ENCODE measurements at regions not wholly inside any gene's neighbourhood (a gene's known extent, or its start where the extent isn't known, plus 50 kb on each side); places are given as distances from the start of the nearest gene placed in this dataset.
"Not testable (repeated sequence)": the region's sequence is repeated elsewhere in the genome, so short reads cannot be mapped to it uniquely, and the experiment has no call there.

DNA sequence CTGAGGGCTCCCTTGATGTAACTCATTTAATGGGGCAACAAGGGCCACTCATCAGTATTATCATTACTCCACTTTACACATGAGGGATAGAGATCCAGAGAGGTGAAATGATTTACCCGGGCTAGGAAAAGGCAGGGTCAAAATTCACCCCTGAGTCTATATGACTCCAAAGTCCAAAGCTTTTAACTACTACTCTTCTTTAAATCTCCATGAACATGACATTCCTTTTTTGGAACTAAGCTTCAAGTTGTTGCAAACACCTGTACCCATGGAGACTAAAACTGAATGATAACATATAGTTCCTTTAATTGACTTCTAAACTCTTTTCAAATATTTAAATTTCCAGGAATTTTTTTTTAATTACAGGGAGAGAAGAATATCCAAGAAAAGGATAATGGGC is 292.9 kb upstream of the GADL1 start:
- intact Hi-C loops (cut with micrococcal nuclease): no loop called here
- H3K9me3 Mint-ChIP-seq: no peaks in the 10 kb centered on the region
- H3K27me3 Mint-ChIP-seq: no peaks in the 10 kb centered on the region
- no peaks in the 10 kb centered on the region for H3K4me1 Mint-ChIP-seq (ENCODE audit: low read depth)
- H3K27ac Mint-ChIP-seq: no peak overlapping the region
- H3K36me3 Mint-ChIP-seq (ENCODE audit: low read depth): no peaks in the 10 kb centered on the region
- H3K4me3 Mint-ChIP-seq: no peak overlapping the region

DNA sequence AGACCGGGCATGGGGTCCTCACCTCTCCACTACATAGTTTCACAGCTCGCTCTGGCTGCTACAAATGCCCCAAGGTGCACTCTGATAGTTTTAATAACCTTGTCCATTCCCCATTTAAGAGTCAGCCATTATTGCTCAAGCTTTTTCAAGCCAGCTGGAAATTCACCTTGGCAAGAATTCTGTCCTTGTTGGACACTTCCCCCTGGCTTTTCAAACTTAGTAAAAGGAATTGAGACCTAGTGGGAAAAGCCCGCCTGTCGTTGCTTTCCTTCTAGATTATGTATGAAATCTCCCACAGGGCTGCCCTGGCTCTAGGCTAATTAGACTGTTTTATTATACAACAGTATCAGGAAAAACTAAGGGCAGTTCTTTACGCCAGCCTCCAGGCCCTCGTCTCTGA is 293.7 kb upstream of the GADL1 start:
- intact Hi-C loops (cut with micrococcal nuclease): no loop called here
- H3K27me3 Mint-ChIP-seq: no peaks in the 10 kb centered on the region
- H3K36me3 Mint-ChIP-seq (ENCODE audit: low read depth): no peaks in the 10 kb centered on the region
- no peak overlapping the region for H3K27ac Mint-ChIP-seq
- H3K4me3 Mint-ChIP-seq: no peak overlapping the region
- no peaks in the 10 kb centered on the region for H3K4me1 Mint-ChIP-seq (ENCODE audit: low read depth)
- no peaks in the 10 kb centered on the region for H3K9me3 Mint-ChIP-seq

DNA sequence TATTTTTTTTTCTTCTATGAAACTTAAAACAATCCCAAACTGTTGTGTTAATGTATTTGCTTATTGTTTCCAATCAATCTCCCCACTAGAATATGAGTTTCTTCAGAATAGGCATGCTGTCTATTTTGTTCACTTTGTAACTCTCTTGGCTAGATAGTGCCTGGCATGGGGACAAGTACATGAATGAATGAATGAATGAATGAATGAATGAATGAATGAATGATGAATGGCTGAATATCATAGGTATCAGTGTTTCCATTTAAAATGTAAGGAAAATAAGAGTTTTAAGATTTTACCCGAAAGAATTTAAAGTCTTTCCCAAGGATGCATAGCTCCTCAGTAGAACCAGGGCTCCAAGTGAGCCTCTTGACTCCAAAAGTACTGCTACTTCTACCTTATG is 294.9 kb upstream of the GADL1 start:
- H3K9me3 Mint-ChIP-seq: no peaks in the 10 kb centered on the region
- intact Hi-C loops (cut with micrococcal nuclease): no loop called here
- H3K27ac Mint-ChIP-seq: no peak overlapping the region
- H3K36me3 Mint-ChIP-seq (ENCODE audit: low read depth): no peaks in the 10 kb centered on the region
- H3K4me3 Mint-ChIP-seq: no peak overlapping the region
- no peaks in the 10 kb centered on the region for H3K27me3 Mint-ChIP-seq
- H3K4me1 Mint-ChIP-seq (ENCODE audit: low read depth): no peaks in the 10 kb centered on the region

DNA sequence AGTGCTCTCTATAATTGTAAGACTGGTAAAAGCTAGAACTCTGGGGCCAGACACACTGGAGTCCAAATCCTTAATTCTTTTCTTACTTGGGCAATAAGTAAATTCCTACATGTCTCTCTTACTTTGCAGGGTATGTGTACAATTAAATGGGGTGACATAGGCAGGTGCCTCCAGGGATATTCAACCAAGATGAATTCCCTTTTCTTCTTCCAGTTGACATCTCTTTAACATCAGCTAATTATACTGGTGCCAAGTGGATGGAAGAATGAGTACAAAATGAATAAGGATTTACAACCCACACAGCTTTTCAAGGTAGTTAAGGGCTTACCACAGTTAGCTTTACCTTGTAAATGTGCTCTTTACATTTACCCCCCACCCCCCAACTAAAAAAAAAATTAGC is 295.5 kb upstream of the GADL1 start:
- Mint-ChIP-seq H3K27me3 (no peaks in the 10 kb centered on the region), H3K4me3 (no peak overlapping the region), H3K4me1 (ENCODE audit: low read depth) (no peaks in the 10 kb centered on the region), H3K36me3 (ENCODE audit: low read depth) (no peaks in the 10 kb centered on the region), H3K27ac (no peak overlapping the region), H3K9me3 (no peaks in the 10 kb centered on the region)
- intact Hi-C loops (cut with micrococcal nuclease): no loop called here

DNA sequence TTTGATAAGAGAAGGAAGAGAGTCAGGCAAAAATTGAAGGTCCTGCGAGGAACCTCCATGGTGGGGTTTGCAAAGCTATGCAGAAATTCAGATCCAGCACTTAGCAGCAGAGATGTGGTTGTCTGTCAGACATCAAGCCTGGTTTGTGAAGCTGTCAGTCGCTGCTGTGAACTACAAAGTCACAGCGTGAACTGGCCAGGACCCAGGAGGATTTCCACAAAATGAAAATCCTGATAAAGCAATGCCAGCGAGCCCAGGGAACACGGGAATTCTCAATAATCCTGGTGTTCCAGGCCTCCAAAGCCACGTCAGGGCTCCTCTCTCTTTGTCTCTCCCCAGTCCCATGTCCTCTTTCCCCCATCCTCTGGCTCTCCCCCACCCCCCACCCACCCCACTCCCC is 296.9 kb upstream of the GADL1 start:
- no peaks in the 10 kb centered on the region for H3K4me1 Mint-ChIP-seq (ENCODE audit: low read depth)
- no peaks in the 10 kb centered on the region for H3K36me3 Mint-ChIP-seq (ENCODE audit: low read depth)
- no peak overlapping the region for H3K4me3 Mint-ChIP-seq
- no peaks in the 10 kb centered on the region for H3K27me3 Mint-ChIP-seq
- H3K27ac Mint-ChIP-seq: no peak overlapping the region
- intact Hi-C loops (cut with micrococcal nuclease): no loop called here
- no peaks in the 10 kb centered on the region for H3K9me3 Mint-ChIP-seq

DNA sequence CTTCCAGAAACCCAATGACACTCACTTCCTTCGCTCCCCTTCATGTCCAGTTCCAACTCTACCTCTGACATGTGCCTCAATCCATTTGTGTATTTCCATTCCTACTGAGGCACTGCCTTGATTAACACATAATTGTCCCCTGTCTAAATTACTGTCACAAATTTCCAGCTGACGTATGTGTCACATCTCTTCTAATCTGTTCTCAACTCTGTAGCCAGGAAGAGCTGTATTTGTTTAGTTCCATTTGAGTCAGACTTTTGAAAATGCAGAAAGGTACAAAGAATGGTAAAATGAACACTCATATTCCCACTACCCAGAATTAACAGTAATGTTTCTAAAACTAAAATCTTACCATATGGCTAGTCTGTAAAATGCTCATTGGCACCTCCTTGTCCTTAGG is 299.0 kb upstream of the GADL1 start:
- Mint-ChIP-seq H3K4me3 (no peak overlapping the region), H3K4me1 (ENCODE audit: low read depth) (no peaks in the 10 kb centered on the region), H3K27ac (no peak overlapping the region), H3K36me3 (ENCODE audit: low read depth) (no peaks in the 10 kb centered on the region), H3K9me3 (no peaks in the 10 kb centered on the region), H3K27me3 (no peaks in the 10 kb centered on the region)
- intact Hi-C loops (cut with micrococcal nuclease): no loop called here

DNA sequence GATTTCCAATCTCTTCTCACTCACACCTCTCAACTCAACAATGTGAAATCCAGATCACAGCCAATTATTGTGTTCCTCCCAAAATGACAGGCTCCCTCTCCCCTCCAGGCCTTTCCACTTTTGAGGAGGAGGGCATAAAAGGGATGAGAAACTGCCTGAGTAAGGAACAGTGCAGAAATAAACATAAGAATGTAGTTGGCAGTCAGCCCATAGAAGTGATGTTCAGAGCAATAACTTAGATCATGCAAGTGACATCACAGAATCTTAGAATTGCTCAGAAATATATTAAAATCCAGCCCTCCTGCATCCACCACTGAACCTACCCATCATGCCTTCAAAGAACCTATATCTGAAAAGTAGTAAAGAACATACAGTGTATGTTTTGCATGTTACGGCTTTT is 299.4 kb upstream of the GADL1 start:
- Mint-ChIP-seq H3K4me1 (ENCODE audit: low read depth) (no peaks in the 10 kb centered on the region), H3K36me3 (ENCODE audit: low read depth) (no peaks in the 10 kb centered on the region), H3K27ac (no peak overlapping the region)

DNA sequence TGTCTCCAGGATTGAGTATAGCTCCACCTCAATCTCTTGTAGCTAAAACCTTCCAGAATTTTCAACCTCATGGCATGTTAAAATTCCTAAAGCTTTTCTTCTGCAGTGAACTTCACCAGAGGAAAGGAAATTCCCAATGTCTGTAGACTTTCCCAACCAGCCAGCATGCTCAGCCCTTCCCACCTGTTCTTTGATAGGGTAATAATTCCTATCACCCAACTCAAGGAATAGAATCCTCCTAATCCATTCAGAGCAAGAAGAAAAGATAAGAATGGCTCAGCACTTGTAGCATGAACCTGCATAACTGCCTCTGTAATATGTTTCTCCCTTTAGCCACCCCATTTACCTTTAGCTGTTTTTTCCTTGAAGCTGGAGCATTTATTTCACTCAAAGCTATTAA is 301.8 kb upstream of the GADL1 start:
- H3K4me1 Mint-ChIP-seq (ENCODE audit: low read depth): no peaks in the 10 kb centered on the region
- no peak overlapping the region for H3K27ac Mint-ChIP-seq
- H3K27me3 Mint-ChIP-seq: no peaks in the 10 kb centered on the region
- no peak overlapping the region for H3K4me3 Mint-ChIP-seq
- no peaks in the 10 kb centered on the region for H3K9me3 Mint-ChIP-seq
- intact Hi-C loops (cut with micrococcal nuclease): no loop called here
- no peaks in the 10 kb centered on the region for H3K36me3 Mint-ChIP-seq (ENCODE audit: low read depth)

More for the DNA sequence above, 299.4 kb upstream of the GADL1 start:
- H3K4me3 Mint-ChIP-seq: no peak overlapping the region
- H3K27me3 Mint-ChIP-seq: no peaks in the 10 kb centered on the region
- intact Hi-C loops (cut with micrococcal nuclease): no loop called here
- no peaks in the 10 kb centered on the region for H3K9me3 Mint-ChIP-seq

DNA sequence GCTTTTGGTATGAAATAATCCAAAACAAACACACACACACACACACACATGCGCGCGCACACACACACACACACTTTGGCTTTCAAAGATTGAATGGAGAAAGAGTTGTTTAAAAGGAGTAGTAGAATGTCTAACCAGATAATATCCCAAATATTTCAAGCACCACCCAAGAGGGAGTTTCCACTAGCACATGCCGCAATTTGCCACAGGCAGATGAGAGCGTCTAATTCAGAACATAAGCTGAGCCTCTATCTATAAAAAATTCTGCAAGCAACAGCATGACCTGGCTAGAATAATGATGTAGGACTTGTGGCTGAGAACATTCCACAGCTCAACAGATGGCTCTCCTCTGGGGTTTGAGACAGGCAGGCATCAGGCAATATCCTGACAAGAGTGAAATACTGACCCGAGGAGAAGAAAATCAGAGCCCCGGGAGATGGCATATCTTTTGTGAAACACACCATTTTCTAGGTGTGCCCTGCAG is 302.5 kb upstream of the GADL1 start:
- intact Hi-C loops (cut with micrococcal nuclease): no loop called here
- no peaks in the 10 kb centered on the region for H3K27me3 Mint-ChIP-seq

DNA sequence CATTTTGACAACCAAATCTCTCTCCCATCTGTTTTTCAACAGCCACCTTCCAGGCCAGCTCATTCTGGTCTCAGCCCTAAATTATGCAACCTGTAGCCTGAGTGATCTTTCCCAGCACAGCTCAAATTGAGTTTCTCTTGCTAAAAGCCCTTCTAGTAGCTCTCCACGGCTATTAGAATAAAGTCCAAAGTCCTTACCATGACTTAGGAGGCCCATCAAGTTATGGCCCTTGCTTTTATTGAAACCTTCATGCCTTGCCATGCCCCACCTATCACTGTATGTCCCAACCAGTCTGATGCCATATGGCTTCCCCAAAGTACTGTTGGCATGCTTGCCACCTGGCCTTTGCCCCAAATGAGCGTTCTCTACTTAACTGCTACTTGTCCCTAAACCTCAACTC is 303.5 kb upstream of the GADL1 start:
- intact Hi-C loops (cut with micrococcal nuclease): no loop called here
- no peaks in the 10 kb centered on the region for H3K9me3 Mint-ChIP-seq
- H3K4me1 Mint-ChIP-seq (ENCODE audit: low read depth): no peaks in the 10 kb centered on the region
- no peaks in the 10 kb centered on the region for H3K27me3 Mint-ChIP-seq
- no peak overlapping the region for H3K27ac Mint-ChIP-seq
- no peaks in the 10 kb centered on the region for H3K36me3 Mint-ChIP-seq (ENCODE audit: low read depth)
- H3K4me3 Mint-ChIP-seq: no peak overlapping the region

More for the DNA sequence above, 302.5 kb upstream of the GADL1 start:
- Mint-ChIP-seq H3K9me3 (no peaks in the 10 kb centered on the region), H3K4me1 (ENCODE audit: low read depth) (no peaks in the 10 kb centered on the region), H3K27ac (no peak overlapping the region), H3K4me3 (no peak overlapping the region), H3K36me3 (ENCODE audit: low read depth) (no peaks in the 10 kb centered on the region)

DNA sequence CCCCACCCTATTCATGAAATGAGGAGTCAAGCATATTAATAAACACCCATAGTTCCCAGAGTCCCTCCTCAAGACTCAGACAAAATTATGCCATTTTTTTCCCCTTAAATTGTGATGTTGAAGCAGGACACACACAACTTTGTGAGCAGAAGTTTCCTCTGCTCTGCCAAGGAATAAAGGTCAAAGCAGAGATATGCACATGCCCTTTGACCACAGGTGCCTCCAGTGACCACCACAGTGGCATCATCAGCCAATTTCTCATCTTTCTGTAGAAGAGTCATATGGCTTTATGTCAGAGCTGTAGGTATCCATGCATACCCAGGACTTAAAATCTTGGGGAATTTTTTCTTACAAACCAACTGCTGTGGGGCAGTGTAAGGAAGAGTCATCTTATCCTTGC is 304.4 kb upstream of the GADL1 start:
- no peak overlapping the region for H3K4me3 Mint-ChIP-seq
- no peaks in the 10 kb centered on the region for H3K27me3 Mint-ChIP-seq
- H3K27ac Mint-ChIP-seq: no peak overlapping the region
- intact Hi-C loops (cut with micrococcal nuclease): no loop called here
- H3K4me1 Mint-ChIP-seq (ENCODE audit: low read depth): no peaks in the 10 kb centered on the region
- no peaks in the 10 kb centered on the region for H3K36me3 Mint-ChIP-seq (ENCODE audit: low read depth)
- no peaks in the 10 kb centered on the region for H3K9me3 Mint-ChIP-seq

DNA sequence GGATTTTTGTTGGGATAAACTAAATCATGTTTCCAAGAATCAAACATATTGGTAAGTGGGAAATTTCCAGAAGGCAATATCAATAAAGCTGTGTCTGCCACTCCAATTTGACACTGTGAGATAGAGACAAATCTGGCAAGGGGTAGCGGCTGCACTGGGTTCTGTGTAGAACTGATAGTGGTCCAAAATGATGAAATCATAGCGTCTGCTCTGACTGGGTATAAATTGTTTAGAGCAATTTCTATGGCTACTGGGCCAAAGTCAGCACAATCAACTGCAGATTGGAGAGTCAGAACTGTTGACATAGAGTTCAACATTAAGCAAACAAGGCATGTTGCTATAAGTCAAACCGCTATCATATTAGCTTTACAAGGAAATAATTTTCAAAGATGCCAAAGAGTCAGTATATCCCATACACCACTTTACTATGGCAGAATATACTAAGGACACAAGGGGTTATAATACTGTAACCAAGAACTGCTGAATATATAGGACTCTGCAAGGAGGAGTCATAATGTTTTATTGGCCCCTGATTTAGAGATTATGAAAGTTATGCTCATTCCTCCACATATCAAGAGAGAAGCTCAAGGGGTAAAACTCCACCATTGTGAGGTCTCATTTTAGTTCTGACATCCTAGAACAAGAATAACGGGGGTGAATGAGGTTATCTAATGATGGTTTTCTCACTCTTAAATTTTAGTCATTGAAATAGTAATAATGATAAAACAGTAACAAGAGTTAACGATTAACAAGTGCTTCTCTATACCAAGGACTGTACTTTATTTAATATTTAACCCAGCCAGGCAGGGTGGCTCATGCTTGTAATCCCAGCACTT is 309.7 kb upstream of the GADL1 start:
- no peak overlapping the region for H3K27ac Mint-ChIP-seq
- H3K27me3 Mint-ChIP-seq: no peaks in the 10 kb centered on the region
- intact Hi-C loops (cut with micrococcal nuclease): no loop called here
- H3K4me1 Mint-ChIP-seq (ENCODE audit: low read depth): no peaks in the 10 kb centered on the region
- no peak overlapping the region for H3K4me3 Mint-ChIP-seq
- no peaks in the 10 kb centered on the region for H3K36me3 Mint-ChIP-seq (ENCODE audit: low read depth)
- peaks cover 26% of the 10 kb centered on the region for H3K9me3 Mint-ChIP-seq

DNA sequence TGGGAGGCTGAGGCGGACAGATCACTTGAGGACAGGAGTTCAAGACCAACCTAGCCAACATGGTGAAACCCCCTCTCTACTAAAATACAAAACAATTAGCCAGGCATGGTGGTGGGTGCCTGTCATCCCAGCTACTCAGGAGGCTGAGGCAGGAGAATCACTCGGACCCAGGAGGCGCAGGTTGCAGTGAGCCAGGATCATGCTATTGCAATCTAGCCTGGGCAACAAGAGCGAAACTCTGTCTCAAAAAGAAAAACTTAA is 310.3 kb upstream of the GADL1 start:
- H3K36me3 Mint-ChIP-seq (ENCODE audit: low read depth); H3K27me3 Mint-ChIP-seq; H3K4me3 Mint-ChIP-seq; H3K27ac Mint-ChIP-seq; H3K4me1 Mint-ChIP-seq (ENCODE audit: low read depth); intact Hi-C loops (cut with micrococcal nuclease): not testable (repeated sequence)
- peaks cover 26% of the 10 kb centered on the region for H3K9me3 Mint-ChIP-seq

DNA sequence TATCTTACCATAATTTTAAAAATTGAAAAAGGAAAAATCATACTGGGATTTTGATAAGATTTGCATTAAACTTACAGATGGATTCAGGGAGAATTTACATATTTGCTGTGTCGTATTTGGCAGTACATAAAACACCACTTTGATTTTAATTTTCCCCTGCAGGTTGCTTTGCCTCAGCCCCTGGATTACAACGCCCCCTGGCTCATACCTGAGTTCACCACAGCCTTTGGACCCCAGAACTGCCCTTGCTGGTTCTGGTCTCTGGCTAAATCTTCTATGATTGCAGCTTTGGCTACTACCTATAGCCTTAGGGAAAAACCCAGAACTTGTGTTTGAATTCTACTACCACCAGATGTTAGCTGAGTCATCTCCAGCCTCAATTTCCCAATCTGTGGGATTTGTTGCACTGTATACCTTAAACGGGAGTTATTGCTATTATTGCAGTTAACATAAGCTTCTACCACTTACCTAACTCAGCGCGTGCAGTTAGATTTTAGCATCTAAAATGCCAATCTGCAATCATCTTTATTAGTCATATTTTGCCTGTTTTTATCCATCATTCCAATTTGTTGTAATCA is 315.7 kb upstream of the GADL1 start:
- Mint-ChIP-seq H3K27me3 (no peaks in the 10 kb centered on the region), H3K4me1 (ENCODE audit: low read depth) (peaks cover 35% of the 10 kb centered on the region), H3K36me3 (ENCODE audit: low read depth) (no peaks in the 10 kb centered on the region)

DNA sequence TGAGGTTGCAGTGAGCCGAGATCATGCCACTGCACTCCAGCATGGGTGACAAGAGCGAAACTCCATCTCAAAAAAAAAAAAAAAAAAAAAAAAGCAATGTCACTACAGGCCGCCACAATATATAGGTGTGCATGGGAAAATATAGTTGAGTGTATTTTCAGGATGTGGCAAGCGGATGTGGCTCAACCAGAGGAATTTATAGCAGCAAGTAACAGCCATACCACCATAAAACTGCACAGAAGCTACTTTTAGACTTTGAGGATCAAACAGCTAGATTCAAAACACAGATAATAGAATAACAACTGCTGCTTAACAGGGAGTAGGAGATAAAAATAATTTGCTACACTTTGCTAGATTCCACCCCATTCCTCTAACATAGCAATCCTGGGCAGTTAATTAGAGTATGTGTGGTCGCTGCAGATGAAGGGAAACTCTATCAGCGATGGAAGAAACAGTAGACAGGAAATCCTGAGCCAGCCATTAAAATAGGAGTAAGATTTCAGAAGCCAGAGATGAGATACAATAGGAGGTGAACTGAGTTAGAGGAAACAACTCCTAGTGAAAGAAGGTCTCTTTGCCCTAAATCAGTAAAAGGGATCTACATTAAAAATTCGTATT is 318.7 kb upstream of the STT3B start:
- no peak overlapping the region for H3K27ac Mint-ChIP-seq
- intact Hi-C loops (cut with micrococcal nuclease): no loop called here
- no peaks in the 10 kb centered on the region for H3K27me3 Mint-ChIP-seq
- no peaks in the 10 kb centered on the region for H3K9me3 Mint-ChIP-seq
- H3K4me3 Mint-ChIP-seq: no peak overlapping the region
- no peaks in the 10 kb centered on the region for H3K36me3 Mint-ChIP-seq (ENCODE audit: low read depth)
- peaks cover 40% of the 10 kb centered on the region for H3K4me1 Mint-ChIP-seq (ENCODE audit: low read depth)

More for the DNA sequence above, 315.7 kb upstream of the GADL1 start:
- H3K9me3 Mint-ChIP-seq: peaks cover 26% of the 10 kb centered on the region
- intact Hi-C loops (cut with micrococcal nuclease): no loop called here
- H3K4me3 Mint-ChIP-seq: no peak overlapping the region
- H3K27ac Mint-ChIP-seq: no peak overlapping the region
